ENCODE measurements at regions not wholly inside any gene's neighbourhood (a gene's known extent, or its start where the extent isn't known, plus 50 kb on each side); places are given as distances from the start of the nearest gene placed in this dataset.
"Not testable (repeated sequence)": the region's sequence is repeated elsewhere in the genome, so short reads cannot be mapped to it uniquely, and the experiment has no call there.

GRCh38 chrX:106263817-106264216, 95.7 kb downstream of the PWWP3B start (continued):
- TF ChIP-seq, protein P1, sequence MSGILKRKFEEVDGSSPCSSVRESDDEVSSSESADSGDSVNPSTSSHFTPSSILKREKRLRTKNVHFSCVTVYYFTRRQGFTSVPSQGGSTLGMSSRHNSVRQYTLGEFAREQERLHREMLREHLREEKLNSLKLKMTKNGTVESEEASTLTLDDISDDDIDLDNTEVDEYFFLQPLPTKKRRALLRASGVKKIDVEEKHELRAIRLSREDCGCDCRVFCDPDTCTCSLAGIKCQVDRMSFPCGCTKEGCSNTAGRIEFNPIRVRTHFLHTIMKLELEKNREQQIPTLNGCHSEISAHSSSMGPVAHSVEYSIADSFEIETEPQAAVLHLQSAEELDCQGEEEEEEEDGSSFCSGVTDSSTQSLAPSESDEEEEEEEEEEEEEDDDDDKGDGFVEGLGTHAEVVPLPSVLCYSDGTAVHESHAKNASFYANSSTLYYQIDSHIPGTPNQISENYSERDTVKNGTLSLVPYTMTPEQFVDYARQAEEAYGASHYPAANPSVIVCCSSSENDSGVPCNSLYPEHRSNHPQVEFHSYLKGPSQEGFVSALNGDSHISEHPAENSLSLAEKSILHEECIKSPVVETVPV (CRISPR knock-in tag; IDR thresholded peaks at IDR 0.05), result no peak
- TF ChIP-seq, protein P2, sequence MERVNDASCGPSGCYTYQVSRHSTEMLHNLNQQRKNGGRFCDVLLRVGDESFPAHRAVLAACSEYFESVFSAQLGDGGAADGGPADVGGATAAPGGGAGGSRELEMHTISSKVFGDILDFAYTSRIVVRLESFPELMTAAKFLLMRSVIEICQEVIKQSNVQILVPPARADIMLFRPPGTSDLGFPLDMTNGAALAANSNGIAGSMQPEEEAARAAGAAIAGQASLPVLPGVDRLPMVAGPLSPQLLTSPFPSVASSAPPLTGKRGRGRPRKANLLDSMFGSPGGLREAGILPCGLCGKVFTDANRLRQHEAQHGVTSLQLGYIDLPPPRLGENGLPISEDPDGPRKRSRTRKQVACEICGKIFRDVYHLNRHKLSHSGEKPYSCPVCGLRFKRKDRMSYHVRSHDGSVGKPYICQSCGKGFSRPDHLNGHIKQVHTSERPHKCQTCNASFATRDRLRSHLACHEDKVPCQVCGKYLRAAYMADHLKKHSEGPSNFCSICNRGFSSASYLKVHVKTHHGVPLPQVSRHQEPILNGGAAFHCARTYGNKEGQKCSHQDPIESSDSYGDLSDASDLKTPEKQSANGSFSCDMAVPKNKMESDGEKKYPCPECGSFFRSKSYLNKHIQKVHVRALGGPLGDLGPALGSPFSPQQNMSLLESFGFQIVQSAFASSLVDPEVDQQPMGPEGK (CRISPR knock-in tag; IDR thresholded peaks at IDR 0.05; ENCODE audit: borderline replicate concordance), result no peak
- no peak for TF ChIP-seq ESRRG (CRISPR knock-in tag; IDR thresholded peaks at IDR 0.05)

- ATAC-seq, result not testable (repeated sequence)
Observed at GRCh38 chrX:106273947-106274587, 106.0 kb downstream of the PWWP3B start.

DNA sequence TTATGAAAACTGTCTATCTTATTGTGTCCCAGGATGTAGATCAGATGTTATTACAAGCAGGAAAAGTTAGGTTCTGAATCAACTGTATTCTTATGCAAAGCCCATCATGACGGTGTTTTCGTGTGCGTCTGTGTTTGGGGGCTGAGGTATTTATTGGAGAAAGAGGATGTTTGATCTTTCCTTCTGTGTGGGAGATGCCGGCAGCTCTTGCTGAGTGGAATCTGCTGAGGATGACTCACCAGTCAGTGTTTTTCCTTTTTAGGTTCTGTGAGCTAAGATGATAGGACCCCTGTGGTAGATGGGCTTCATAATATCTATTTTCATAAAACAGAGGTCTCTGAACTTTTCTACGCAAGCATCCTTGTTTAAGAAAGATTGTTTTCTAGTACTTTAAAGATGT, 107.1 kb downstream of the PWWP3B start:
- not testable (repeated sequence) for ATAC-seq

DNA sequence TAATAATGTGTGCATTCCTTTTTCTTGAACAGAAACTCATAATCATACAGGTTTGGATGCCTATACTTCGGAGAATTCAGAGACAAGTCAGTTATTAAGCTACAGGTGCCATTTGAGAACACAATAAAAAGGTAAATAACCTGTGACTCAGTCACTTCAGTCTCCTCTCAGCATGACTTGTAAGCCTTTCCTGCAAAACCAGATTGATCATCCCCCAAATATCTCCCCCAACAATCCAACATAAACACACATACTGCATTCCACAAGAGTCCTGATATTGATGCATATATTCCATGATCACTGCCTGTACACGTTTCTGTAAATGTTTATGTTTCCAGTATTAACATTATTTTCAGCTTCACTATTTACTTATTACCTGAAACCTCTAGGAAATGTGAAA, 110.8 kb downstream of the PWWP3B start:
- no peak for ATAC-seq
- no peak for TF ChIP-seq ESRRG (CRISPR knock-in tag; IDR thresholded peaks at IDR 0.05)
- no peak for TF ChIP-seq TCF4 (CRISPR knock-in tag; IDR thresholded peaks at IDR 0.05; ENCODE audit: borderline replicate concordance)
- no peak for TF ChIP-seq ZNF8 (CRISPR knock-in tag; IDR thresholded peaks at IDR 0.05)
- TF ChIP-seq, protein P3, sequence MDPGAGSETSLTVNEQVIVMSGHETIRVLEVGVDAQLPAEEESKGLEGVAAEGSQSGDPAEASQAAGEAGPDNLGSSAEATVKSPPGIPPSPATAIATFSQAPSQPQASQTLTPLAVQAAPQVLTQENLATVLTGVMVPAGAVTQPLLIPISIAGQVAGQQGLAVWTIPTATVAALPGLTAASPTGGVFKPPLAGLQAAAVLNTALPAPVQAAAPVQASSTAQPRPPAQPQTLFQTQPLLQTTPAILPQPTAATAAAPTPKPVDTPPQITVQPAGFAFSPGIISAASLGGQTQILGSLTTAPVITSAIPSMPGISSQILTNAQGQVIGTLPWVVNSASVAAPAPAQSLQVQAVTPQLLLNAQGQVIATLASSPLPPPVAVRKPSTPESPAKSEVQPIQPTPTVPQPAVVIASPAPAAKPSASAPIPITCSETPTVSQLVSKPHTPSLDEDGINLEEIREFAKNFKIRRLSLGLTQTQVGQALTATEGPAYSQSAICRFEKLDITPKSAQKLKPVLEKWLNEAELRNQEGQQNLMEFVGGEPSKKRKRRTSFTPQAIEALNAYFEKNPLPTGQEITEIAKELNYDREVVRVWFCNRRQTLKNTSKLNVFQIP (CRISPR knock-in tag; IDR thresholded peaks at IDR 0.05; ENCODE audit: borderline replicate concordance, low read depth), result no peak
- TF ChIP-seq BACH2 (CRISPR knock-in tag; IDR thresholded peaks at IDR 0.05; ENCODE audit: borderline replicate concordance), result no peak

- no peak for ATAC-seq
- no peak for TF ChIP-seq SNAI2 (CRISPR knock-in tag; IDR thresholded peaks at IDR 0.05)
- no peak for TF ChIP-seq PPARA (CRISPR knock-in tag; IDR thresholded peaks at IDR 0.05; ENCODE audit: borderline replicate concordance)
- no peak for TF ChIP-seq ZFP3 (CRISPR knock-in tag; IDR thresholded peaks at IDR 0.05)
- TF ChIP-seq, protein P4, sequence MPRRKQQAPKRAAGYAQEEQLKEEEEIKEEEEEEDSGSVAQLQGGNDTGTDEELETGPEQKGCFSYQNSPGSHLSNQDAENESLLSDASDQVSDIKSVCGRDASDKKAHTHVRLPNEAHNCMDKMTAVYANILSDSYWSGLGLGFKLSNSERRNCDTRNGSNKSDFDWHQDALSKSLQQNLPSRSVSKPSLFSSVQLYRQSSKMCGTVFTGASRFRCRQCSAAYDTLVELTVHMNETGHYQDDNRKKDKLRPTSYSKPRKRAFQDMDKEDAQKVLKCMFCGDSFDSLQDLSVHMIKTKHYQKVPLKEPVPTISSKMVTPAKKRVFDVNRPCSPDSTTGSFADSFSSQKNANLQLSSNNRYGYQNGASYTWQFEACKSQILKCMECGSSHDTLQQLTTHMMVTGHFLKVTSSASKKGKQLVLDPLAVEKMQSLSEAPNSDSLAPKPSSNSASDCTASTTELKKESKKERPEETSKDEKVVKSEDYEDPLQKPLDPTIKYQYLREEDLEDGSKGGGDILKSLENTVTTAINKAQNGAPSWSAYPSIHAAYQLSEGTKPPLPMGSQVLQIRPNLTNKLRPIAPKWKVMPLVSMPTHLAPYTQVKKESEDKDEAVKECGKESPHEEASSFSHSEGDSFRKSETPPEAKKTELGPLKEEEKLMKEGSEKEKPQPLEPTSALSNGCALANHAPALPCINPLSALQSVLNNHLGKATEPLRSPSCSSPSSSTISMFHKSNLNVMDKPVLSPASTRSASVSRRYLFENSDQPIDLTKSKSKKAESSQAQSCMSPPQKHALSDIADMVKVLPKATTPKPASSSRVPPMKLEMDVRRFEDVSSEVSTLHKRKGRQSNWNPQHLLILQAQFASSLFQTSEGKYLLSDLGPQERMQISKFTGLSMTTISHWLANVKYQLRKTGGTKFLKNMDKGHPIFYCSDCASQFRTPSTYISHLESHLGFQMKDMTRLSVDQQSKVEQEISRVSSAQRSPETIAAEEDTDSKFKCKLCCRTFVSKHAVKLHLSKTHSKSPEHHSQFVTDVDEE (CRISPR knock-in tag; IDR thresholded peaks at IDR 0.05), result no peak
- no peak for TF ChIP-seq OSR1 (CRISPR knock-in tag; IDR thresholded peaks at IDR 0.05)
Observed at GRCh38 chrX:106281383-106281782, 113.3 kb downstream of the PWWP3B start.

- ATAC-seq, result no peak
- no peak for TF ChIP-seq CSDC2 (CRISPR knock-in tag; IDR thresholded peaks at IDR 0.05)
- no peak for TF ChIP-seq ZFP30 (CRISPR knock-in tag; IDR thresholded peaks at IDR 0.05)
- TF ChIP-seq CREB5 (CRISPR knock-in tag; IDR thresholded peaks at IDR 0.05; ENCODE audit: low read depth), result no peak
- TF ChIP-seq ISL1 (CRISPR knock-in tag; IDR thresholded peaks at IDR 0.05), result no peak
- no peak for TF ChIP-seq BACH2 (CRISPR knock-in tag; IDR thresholded peaks at IDR 0.05; ENCODE audit: borderline replicate concordance)
- no peak for TF ChIP-seq ZNF8 (CRISPR knock-in tag; IDR thresholded peaks at IDR 0.05)
- TF ChIP-seq TOX (CRISPR knock-in tag; IDR thresholded peaks at IDR 0.05; ENCODE audit: borderline replicate concordance), result no peak
- no peak for TF ChIP-seq OSR1 (CRISPR knock-in tag; IDR thresholded peaks at IDR 0.05)
- TF ChIP-seq ZC3H10 (CRISPR knock-in tag; IDR thresholded peaks at IDR 0.05), result no peak
- no peak for TF ChIP-seq ZNF565 (CRISPR knock-in tag; conservative IDR thresholded peaks at IDR 0.05; ENCODE audit: low read depth)
- no peak for TF ChIP-seq GLIS3 (CRISPR knock-in tag; IDR thresholded peaks at IDR 0.05)
Observed at GRCh38 chrX:106283841-106284240, 115.7 kb downstream of the PWWP3B start.

All from SK-N-SH treated with all-trans-retinoic acid at 6 μM for 48 hours (cell line).